ENCODE measurements at regions not wholly inside any gene's neighbourhood (a gene's known extent, or its start where the extent isn't known, plus 50 kb on each side); places are given as distances from the start of the nearest gene placed in this dataset.
"Not testable (repeated sequence)": the region's sequence is repeated elsewhere in the genome, so short reads cannot be mapped to it uniquely, and the experiment has no call there.

DNA sequence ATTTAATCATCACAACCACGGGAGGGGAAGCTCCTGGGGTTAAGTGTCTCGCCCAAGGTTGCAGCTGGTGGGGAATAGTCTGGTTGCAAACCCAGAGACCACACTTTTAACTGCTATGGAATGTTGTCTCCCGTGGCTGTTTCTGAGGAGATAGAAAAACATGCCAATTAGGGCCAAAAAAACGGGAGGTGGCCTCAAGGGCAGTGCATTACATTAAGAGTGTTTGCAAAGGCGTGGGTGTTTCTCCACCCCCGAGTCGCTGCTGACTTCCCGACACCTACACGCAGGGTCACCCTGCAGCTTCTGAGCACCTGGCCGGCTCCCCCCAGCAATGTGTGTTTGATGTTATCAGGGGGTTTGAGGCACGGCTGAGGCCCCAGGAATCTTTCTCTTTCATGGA lies 116.1 kb downstream of the NPIPA7 start:
- TF ChIP-seq POLR2A (IDR thresholded peaks at IDR 0.05), result not testable (repeated sequence)
- TF ChIP-seq, protein P1, sequence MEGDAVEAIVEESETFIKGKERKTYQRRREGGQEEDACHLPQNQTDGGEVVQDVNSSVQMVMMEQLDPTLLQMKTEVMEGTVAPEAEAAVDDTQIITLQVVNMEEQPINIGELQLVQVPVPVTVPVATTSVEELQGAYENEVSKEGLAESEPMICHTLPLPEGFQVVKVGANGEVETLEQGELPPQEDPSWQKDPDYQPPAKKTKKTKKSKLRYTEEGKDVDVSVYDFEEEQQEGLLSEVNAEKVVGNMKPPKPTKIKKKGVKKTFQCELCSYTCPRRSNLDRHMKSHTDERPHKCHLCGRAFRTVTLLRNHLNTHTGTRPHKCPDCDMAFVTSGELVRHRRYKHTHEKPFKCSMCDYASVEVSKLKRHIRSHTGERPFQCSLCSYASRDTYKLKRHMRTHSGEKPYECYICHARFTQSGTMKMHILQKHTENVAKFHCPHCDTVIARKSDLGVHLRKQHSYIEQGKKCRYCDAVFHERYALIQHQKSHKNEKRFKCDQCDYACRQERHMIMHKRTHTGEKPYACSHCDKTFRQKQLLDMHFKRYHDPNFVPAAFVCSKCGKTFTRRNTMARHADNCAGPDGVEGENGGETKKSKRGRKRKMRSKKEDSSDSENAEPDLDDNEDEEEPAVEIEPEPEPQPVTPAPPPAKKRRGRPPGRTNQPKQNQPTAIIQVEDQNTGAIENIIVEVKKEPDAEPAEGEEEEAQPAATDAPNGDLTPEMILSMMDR (IDR thresholded peaks at IDR 0.05), result not testable (repeated sequence)
